ENCODE measurements at regions not wholly inside any gene's neighbourhood (a gene's known extent, or its start where the extent isn't known, plus 50 kb on each side); places are given as distances from the start of the nearest gene placed in this dataset.

DNA sequence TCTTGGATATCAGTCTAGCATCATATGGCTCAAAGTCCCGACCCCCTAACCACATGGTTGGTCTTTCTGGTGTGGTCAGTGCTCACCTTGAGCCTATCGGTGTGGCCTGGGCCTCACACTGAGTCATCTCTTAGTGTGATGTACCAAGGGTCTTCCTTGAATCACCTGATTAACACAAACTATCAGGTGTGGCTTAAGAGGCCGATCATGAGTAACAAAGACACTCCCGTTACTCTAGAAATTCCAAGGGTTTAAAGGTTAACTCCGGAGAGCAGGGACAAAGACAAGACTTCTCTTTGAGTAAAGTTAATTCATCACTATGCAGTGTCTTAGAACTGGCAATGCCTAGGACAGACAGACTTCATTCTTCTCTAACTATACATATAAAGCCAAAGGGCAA is 52.3 kb upstream of the ARMC3 start:
- H3K27me3 ChIP-seq (ENCODE audit: control insufficient read depth in 2 of 2, insufficient read depth in 2 of 2, low read length in 2 of 2): no peaks in the 10 kb centered on the region
- H3K36me3 ChIP-seq (ENCODE audit: control insufficient read depth in 2 of 2, insufficient read depth in 2 of 2, low read length in 2 of 2): no peaks in the 10 kb centered on the region
- H3K27ac ChIP-seq (ENCODE audit: low read depth in 2 of 2, low read length in 2 of 2): no peak overlapping the region
- no peak overlapping the region for H3K4me3 ChIP-seq (ENCODE audit: low read length in 2 of 2)
- no peaks in the 10 kb centered on the region for H3K4me1 ChIP-seq (ENCODE audit: control insufficient read depth in 2 of 2, insufficient read depth in 2 of 2, low read length in 2 of 2)
- no peak overlapping the region for H3K9ac ChIP-seq (ENCODE audit: low read depth in 1 of 2, low read length in 2 of 2)
- H3K9me3 ChIP-seq (ENCODE audit: control insufficient read depth in 2 of 2, low read length in 2 of 2): no peaks in the 10 kb centered on the region

DNA sequence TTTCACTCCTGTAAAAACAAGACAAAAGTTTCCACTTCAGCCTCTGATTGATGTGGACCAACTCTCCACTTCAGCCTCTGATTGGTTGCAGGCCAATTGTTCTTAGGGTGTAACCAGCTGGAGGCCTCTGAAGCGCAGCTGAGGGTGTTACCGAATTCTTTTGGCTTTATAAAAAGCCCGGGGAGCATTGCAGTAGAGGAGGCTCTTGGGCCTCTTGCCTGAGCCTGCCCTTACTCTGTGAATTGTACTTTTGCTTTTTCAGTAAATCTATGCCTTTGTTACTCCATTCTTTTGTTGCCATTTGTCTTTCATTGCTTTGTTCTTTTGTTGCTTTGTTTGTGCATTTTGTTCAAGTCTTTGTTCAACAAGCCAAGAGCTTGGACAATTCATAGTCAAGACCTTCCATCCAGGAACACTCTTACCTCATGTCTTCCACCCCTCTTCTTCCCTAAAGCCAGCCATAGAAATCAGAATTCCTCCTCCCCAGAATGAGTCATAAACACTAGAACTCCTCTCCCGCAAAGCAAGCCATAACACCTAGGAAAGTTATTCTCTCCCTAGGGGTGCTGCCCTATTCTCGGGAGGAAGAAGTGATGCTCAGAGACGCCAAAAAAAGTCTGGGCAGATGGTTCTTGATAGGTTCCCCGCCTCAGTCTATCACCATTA is 53.5 kb upstream of the ARMC3 start:
- H3K36me3 ChIP-seq (ENCODE audit: control insufficient read depth in 2 of 2, insufficient read depth in 2 of 2, low read length in 2 of 2): no peaks in the 10 kb centered on the region
- H3K9me3 ChIP-seq (ENCODE audit: control insufficient read depth in 2 of 2, low read length in 2 of 2): no peaks in the 10 kb centered on the region
- no peaks in the 10 kb centered on the region for H3K4me1 ChIP-seq (ENCODE audit: control insufficient read depth in 2 of 2, insufficient read depth in 2 of 2, low read length in 2 of 2)
- no peaks in the 10 kb centered on the region for H3K27me3 ChIP-seq (ENCODE audit: control insufficient read depth in 2 of 2, insufficient read depth in 2 of 2, low read length in 2 of 2)
- H3K4me3 ChIP-seq (ENCODE audit: low read length in 2 of 2): no peak overlapping the region
- no peak overlapping the region for H3K27ac ChIP-seq (ENCODE audit: low read depth in 2 of 2, low read length in 2 of 2)
- H3K9ac ChIP-seq (ENCODE audit: low read depth in 1 of 2, low read length in 2 of 2): no peak overlapping the region

DNA sequence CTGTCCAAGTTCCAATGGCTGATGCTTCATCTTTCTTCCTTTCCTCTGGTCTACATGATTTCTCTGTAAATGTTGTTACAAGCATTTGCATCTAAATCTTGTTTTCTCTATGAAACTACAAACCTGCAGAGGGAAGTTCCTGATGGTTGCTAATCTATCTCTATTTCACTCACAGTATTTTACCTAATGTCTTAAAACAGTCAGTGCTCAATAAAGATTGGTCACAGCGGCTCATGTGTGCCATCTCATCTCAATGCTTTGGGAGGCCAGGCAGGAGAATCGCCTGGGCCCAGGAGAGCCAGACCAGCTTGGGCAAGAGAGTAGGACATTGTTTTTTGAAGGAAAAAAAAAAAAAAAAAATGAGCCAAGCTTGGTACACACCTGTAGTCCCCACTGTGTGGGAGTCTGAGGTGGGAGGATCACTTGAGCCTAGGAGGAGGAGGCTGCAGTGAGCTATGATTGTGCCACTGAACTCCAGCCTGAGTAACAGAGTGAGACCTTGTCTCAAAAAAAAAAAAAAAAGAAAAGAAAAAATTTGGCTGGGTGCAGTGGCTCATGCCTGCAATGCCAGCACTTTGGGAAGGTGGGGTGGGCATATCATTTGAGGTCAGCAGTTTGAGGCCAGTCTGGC is 71.3 kb upstream of the ARMC3 start:
- Histone ChIP-seq H3K27me3 (ENCODE audit: control insufficient read depth in 2 of 2, insufficient read depth in 2 of 2, low read length in 2 of 2) (no peaks in the 10 kb centered on the region), H3K27ac (ENCODE audit: low read depth in 2 of 2, low read length in 2 of 2) (no peak overlapping the region), H3K9ac (ENCODE audit: low read depth in 1 of 2, low read length in 2 of 2) (no peak overlapping the region), H3K9me3 (ENCODE audit: control insufficient read depth in 2 of 2, low read length in 2 of 2) (no peaks in the 10 kb centered on the region), H3K4me1 (ENCODE audit: control insufficient read depth in 2 of 2, insufficient read depth in 2 of 2, low read length in 2 of 2) (no peaks in the 10 kb centered on the region), H3K4me3 (ENCODE audit: low read length in 2 of 2) (no peak overlapping the region), H3K36me3 (ENCODE audit: control insufficient read depth in 2 of 2, insufficient read depth in 2 of 2, low read length in 2 of 2) (no peaks in the 10 kb centered on the region)

DNA sequence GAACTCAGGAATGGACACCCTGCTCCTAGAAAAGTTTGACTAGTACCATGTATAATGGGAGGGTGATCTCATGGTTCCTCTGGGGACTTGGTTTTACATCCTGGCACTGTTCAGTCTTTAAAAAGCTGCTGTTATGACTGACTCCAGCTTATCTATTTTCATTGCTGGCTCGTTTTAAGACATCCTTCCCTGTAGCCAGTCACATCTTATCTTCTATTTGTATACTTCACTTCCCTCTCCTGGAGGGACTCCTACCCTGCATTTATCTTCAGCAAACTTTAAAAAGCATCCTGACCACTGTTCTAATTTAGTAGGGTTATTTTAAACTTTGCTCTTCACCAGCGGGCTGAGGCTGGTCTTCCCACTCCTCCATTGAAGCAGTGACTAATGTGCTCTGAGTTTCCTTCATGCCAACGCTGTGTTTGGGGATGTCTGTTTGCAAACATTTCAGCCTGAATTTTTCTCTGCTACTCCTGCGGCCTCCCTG is 72.9 kb upstream of the ARMC3 start:
- no peak overlapping the region for H3K27ac ChIP-seq (ENCODE audit: low read depth in 2 of 2, low read length in 2 of 2)

DNA sequence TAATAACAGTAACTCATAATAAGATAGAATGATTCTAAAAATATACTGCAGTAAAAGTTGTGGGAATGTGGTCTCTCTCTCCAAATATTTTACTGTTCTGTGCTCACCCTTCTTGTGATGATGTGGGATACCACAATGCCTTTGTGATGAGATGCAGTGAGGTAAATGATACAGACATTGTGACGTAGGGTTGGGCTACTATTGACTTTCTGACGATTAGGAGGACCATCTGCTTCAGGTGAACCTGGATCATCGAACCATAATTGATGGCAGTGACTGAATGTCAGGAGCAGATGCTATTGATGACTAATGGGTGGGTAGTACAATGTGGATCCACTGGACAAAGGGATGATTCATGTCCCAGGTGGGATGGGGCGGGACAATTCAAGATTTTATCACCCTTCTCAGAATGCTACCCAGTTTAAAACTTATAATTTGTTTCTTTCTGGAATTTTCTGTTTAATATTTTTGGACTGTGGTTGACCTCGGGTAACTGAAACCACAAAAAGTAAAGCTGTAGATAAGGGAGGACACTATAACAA is 73.9 kb upstream of the ARMC3 start:
- no peak overlapping the region for H3K4me3 ChIP-seq (ENCODE audit: low read length in 2 of 2)
- H3K4me1 ChIP-seq (ENCODE audit: control insufficient read depth in 2 of 2, insufficient read depth in 2 of 2, low read length in 2 of 2): peaks cover 0 to 2% of the 10 kb centered on the region in 2 donors
- no peak overlapping the region for H3K27ac ChIP-seq (ENCODE audit: low read depth in 2 of 2, low read length in 2 of 2)
- no peak overlapping the region for H3K9ac ChIP-seq (ENCODE audit: low read depth in 1 of 2, low read length in 2 of 2)
- no peaks in the 10 kb centered on the region for H3K36me3 ChIP-seq (ENCODE audit: control insufficient read depth in 2 of 2, insufficient read depth in 2 of 2, low read length in 2 of 2)
- no peaks in the 10 kb centered on the region for H3K27me3 ChIP-seq (ENCODE audit: control insufficient read depth in 2 of 2, insufficient read depth in 2 of 2, low read length in 2 of 2)
- H3K9me3 ChIP-seq (ENCODE audit: control insufficient read depth in 2 of 2, low read length in 2 of 2): no peaks in the 10 kb centered on the region

More for the DNA sequence above, 72.9 kb upstream of the ARMC3 start:
- H3K36me3 ChIP-seq (ENCODE audit: control insufficient read depth in 2 of 2, insufficient read depth in 2 of 2, low read length in 2 of 2): no peaks in the 10 kb centered on the region
- H3K9ac ChIP-seq (ENCODE audit: low read depth in 1 of 2, low read length in 2 of 2): no peak overlapping the region
- no peaks in the 10 kb centered on the region for H3K4me1 ChIP-seq (ENCODE audit: control insufficient read depth in 2 of 2, insufficient read depth in 2 of 2, low read length in 2 of 2)
- no peaks in the 10 kb centered on the region for H3K27me3 ChIP-seq (ENCODE audit: control insufficient read depth in 2 of 2, insufficient read depth in 2 of 2, low read length in 2 of 2)
- H3K4me3 ChIP-seq (ENCODE audit: low read length in 2 of 2): no peak overlapping the region
- no peaks in the 10 kb centered on the region for H3K9me3 ChIP-seq (ENCODE audit: control insufficient read depth in 2 of 2, low read length in 2 of 2)

DNA sequence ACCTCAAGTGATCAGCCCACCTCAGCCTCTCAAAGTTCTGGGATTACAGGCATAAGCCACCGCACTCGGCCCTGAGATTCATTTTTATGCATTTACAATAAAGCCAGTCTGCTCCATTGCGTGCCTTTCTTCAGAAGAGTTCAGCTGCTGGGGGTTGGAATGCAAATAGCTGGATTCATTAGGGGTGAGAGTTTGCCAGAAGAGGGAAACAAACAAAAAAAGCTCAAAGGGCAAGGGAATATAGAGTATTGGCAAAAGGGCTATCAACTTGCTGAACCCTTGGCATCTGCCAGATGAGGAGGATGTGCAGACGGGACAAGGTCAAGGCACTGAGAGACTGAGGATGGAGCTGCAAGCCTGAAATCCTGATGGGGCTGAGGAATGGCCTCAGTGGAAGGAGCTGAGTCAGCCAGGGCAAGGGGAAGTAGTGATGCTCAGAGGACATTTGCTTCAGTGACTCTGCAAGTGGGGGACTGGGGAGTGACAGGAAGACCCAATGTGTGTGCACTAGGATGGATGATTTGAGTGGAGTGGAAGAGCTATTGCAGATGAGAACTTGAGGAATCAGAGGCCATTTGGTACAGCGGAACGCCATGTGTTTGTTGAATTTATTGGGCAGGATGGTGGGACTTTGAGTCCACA is 75.0 kb upstream of the ARMC3 start:
- H3K36me3 ChIP-seq (ENCODE audit: control insufficient read depth in 2 of 2, insufficient read depth in 2 of 2, low read length in 2 of 2): no peaks in the 10 kb centered on the region
- peaks cover 0 to 2% of the 10 kb centered on the region in 2 donors for H3K4me1 ChIP-seq (ENCODE audit: control insufficient read depth in 2 of 2, insufficient read depth in 2 of 2, low read length in 2 of 2)
- no peak overlapping the region for H3K9ac ChIP-seq (ENCODE audit: low read depth in 1 of 2, low read length in 2 of 2)
- H3K27me3 ChIP-seq (ENCODE audit: control insufficient read depth in 2 of 2, insufficient read depth in 2 of 2, low read length in 2 of 2): no peaks in the 10 kb centered on the region
- no peak overlapping the region for H3K4me3 ChIP-seq (ENCODE audit: low read length in 2 of 2)
- H3K27ac ChIP-seq (ENCODE audit: low read depth in 2 of 2, low read length in 2 of 2): no peak overlapping the region
- no peaks in the 10 kb centered on the region for H3K9me3 ChIP-seq (ENCODE audit: control insufficient read depth in 2 of 2, low read length in 2 of 2)

DNA sequence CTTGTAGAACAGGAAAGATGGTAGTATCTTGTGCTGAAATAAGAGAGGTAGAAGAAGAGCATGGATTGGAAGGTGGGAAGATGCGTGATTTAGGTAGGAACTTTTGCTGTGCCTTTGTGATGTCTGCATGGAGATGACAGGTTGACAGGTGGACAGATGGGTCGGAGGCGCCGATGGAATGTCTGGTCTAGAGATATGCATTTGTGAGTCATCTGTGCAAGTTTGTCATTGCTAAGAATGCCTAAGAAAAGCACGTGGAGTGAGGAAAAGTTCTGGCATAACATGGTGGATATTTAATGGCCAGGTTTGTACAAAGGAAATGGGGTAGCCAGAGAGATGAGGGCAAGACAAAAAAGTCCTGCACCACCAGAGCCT is 76.0 kb upstream of the ARMC3 start:
- no peaks in the 10 kb centered on the region for H3K9me3 ChIP-seq (ENCODE audit: control insufficient read depth in 2 of 2, low read length in 2 of 2)
- no peaks in the 10 kb centered on the region for H3K27me3 ChIP-seq (ENCODE audit: control insufficient read depth in 2 of 2, insufficient read depth in 2 of 2, low read length in 2 of 2)
- peaks cover 0 to 2% of the 10 kb centered on the region in 2 donors for H3K4me1 ChIP-seq (ENCODE audit: control insufficient read depth in 2 of 2, insufficient read depth in 2 of 2, low read length in 2 of 2)
- H3K36me3 ChIP-seq (ENCODE audit: control insufficient read depth in 2 of 2, insufficient read depth in 2 of 2, low read length in 2 of 2): no peaks in the 10 kb centered on the region
- no peak overlapping the region for H3K4me3 ChIP-seq (ENCODE audit: low read length in 2 of 2)
- H3K27ac ChIP-seq (ENCODE audit: low read depth in 2 of 2, low read length in 2 of 2): no peak overlapping the region
- H3K9ac ChIP-seq (ENCODE audit: low read depth in 1 of 2, low read length in 2 of 2): no peak overlapping the region

DNA sequence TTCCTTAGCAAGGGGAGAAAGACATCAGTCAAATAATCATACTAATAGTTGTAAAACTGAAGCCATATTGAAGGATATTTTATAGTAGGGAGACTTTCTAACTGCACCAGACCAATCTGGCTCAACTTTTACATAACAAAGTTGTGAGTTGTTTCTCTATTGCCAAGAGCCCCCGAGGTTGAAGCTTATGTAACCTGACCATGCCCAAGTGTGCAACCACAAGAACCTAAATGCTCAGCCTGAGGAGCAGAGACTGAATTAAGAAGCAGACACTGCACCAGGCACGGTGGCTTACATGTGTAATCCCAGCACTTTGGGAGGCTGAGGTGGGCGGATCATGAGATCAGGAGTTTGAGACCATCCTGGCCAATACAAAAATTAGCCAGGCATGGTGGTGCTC is 77.3 kb upstream of the ARMC3 start:
- Histone ChIP-seq H3K4me3 (ENCODE audit: low read length in 2 of 2) (no peak overlapping the region), H3K27ac (ENCODE audit: low read depth in 2 of 2, low read length in 2 of 2) (no peak overlapping the region), H3K27me3 (ENCODE audit: control insufficient read depth in 2 of 2, insufficient read depth in 2 of 2, low read length in 2 of 2) (no peaks in the 10 kb centered on the region), H3K36me3 (ENCODE audit: control insufficient read depth in 2 of 2, insufficient read depth in 2 of 2, low read length in 2 of 2) (no peaks in the 10 kb centered on the region), H3K9ac (ENCODE audit: low read depth in 1 of 2, low read length in 2 of 2) (no peak overlapping the region), H3K4me1 (ENCODE audit: control insufficient read depth in 2 of 2, insufficient read depth in 2 of 2, low read length in 2 of 2) (peaks cover 0 to 2% of the 10 kb centered on the region in 2 donors), H3K9me3 (ENCODE audit: control insufficient read depth in 2 of 2, low read length in 2 of 2) (no peaks in the 10 kb centered on the region)

DNA sequence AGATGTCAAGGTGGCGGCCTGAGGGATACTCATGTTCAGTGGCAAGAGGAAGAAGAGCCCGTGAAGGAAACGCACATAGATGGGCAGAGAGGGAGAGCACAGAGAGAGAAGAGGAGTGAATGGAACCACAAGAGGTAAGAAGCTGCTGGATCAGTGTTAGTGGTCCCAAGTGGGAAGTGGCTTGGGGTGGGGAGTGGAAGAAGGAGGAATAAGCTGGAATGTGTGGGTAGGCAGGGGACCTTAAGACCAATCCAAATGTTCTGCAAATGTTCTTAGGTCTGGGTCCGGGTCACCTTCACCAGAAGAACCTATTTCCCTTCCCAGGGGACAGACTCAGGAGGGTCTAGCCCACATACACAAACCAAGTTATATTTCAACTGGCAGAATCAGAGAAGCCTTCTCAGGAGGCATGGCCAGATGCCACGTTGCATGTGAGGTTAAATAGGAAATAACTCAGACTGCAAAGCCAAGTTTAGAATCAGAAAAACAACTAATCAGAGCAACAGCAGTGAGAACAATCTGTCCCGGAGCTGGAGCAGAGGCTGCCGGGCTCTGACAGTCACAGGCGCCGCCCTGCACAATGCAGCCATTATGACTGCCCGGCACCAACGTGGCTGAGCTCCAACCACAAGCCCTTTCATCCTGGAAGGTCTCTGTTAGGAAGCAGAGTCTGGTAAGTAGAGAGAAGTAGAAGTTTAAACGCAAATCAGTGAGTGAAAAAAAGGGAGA is 78.6 kb upstream of the ARMC3 start:
- Histone ChIP-seq H3K9me3 (ENCODE audit: control insufficient read depth in 2 of 2, low read length in 2 of 2) (no peaks in the 10 kb centered on the region), H3K36me3 (ENCODE audit: control insufficient read depth in 2 of 2, insufficient read depth in 2 of 2, low read length in 2 of 2) (no peaks in the 10 kb centered on the region), H3K4me1 (ENCODE audit: control insufficient read depth in 2 of 2, insufficient read depth in 2 of 2, low read length in 2 of 2) (peaks cover 0 to 2% of the 10 kb centered on the region in 2 donors), H3K27me3 (ENCODE audit: control insufficient read depth in 2 of 2, insufficient read depth in 2 of 2, low read length in 2 of 2) (no peaks in the 10 kb centered on the region), H3K27ac (ENCODE audit: low read depth in 2 of 2, low read length in 2 of 2) (peak overlapping the region; percentile 20 to 41), H3K4me3 (ENCODE audit: low read length in 2 of 2) (peak overlapping the region in 1 of 2 donors; percentile 1), H3K9ac (ENCODE audit: low read depth in 1 of 2, low read length in 2 of 2) (no peak overlapping the region)

DNA sequence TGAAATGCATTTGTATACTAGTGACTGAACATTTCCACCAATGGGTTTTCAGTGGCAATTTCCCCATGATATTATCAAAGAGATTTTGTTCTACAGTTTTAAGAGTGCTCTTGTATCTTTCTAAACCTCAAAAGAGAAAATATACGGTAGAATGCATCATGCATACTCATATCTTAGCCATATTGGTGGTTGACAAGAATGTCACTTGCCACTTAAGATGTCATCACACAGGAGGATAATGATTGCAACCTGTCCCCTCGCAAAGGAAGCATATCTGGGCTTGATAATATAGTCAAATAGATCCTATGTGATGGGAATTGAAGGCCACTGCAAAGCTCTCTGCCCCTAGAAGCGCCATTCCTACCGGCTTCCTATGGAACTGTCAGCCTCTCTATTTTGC is 79.3 kb upstream of the ARMC3 start:
- no peak overlapping the region for H3K27ac ChIP-seq (ENCODE audit: low read depth in 2 of 2, low read length in 2 of 2)
- H3K4me1 ChIP-seq (ENCODE audit: control insufficient read depth in 2 of 2, insufficient read depth in 2 of 2, low read length in 2 of 2): peaks cover 0 to 2% of the 10 kb centered on the region in 2 donors
- H3K9me3 ChIP-seq (ENCODE audit: control insufficient read depth in 2 of 2, low read length in 2 of 2): no peaks in the 10 kb centered on the region
- no peak overlapping the region for H3K9ac ChIP-seq (ENCODE audit: low read depth in 1 of 2, low read length in 2 of 2)
- H3K36me3 ChIP-seq (ENCODE audit: control insufficient read depth in 2 of 2, insufficient read depth in 2 of 2, low read length in 2 of 2): no peaks in the 10 kb centered on the region
- H3K27me3 ChIP-seq (ENCODE audit: control insufficient read depth in 2 of 2, insufficient read depth in 2 of 2, low read length in 2 of 2): no peaks in the 10 kb centered on the region
- no peak overlapping the region for H3K4me3 ChIP-seq (ENCODE audit: low read length in 2 of 2)

Measured in mucosa of rectum (tissue), 2 donors.